PC-9 (cell line): ENCODE measurements at regions not wholly inside any gene's neighbourhood (a gene's known extent, or its start where the extent isn't known, plus 50 kb on each side); places are given as distances from the start of the nearest gene placed in this dataset.

Experiments
- BruUV-seq: library from RNA; stranded (reverse); fragments of 400-500 nt; replicated peaks from 2 replicates; lab custom pipeline; 2021; lab: Mats Ljungman, UMichigan
- CTCF ChIA-PET: fragments of 300-600 bp; sonication (Branson Sonifier 250); formaldehyde crosslinking; loops from one replicate; lab custom pipeline; 2022; ENCODE audit warnings: antibody characterized with exemption; lab: Charles Lee
- POLR2A ChIA-PET: fragments of 300-600 bp; sonication (Branson Sonifier 250); formaldehyde crosslinking; loops from one replicate; lab custom pipeline; 2022; ENCODE audit warnings: antibody characterized with exemption; ENCODE audit not compliant: unreplicated experiment; lab: Charles Lee
- DNase-seq, 2 experiments: peaks; one replicate each; pipeline versions ENCODE4 v3.0.0 to v3.0.0-alpha.2; 2015 to 2022; ENCODE audit warnings: mixed read lengths in 1 of 2
- H2AFZ ChIP-seq: fragments of 200-600 bp; sonication (generic); 2 replicates; pipeline ENCODE4 v1.8.1; 2017; ENCODE audit warnings: antibody characterized with exemption
- H3F3A ChIP-seq: fragments of 200-600 bp; sonication (generic); 2 replicates; pipeline ENCODE4 v1.8.1; 2017; ENCODE audit warnings: antibody characterized with exemption, mild to moderate bottlenecking, low read depth; ENCODE audit not compliant: insufficient read depth
- H3K27ac ChIP-seq: fragments of 200-600 bp; sonication (generic); 2 replicates; pipeline ENCODE4 v1.6.1; 2016; ENCODE audit warnings: mixed run types
- H3K27me3 ChIP-seq: fragments of 200-600 bp; sonication (generic); 2 replicates; pipeline ENCODE4 v1.6.1; 2016; ENCODE audit warnings: low read depth, mixed run types; ENCODE audit not compliant: insufficient read depth
- H3K36me3 ChIP-seq: fragments of 200-600 bp; sonication (generic); 2 replicates; pipeline ENCODE4 v1.6.1; 2016; ENCODE audit warnings: low read depth, mixed run types
- H3K4me1 ChIP-seq: fragments of 200-600 bp; sonication (generic); replicated peaks from 2 replicates; pipeline ENCODE4 v1.6.1; 2016; ENCODE audit warnings: mixed run types; ENCODE audit not compliant: insufficient read depth
- H3K4me2 ChIP-seq: fragments of 200-600 bp; sonication (generic); 2 replicates; pipeline ENCODE4 v1.6.1; 2017; ENCODE audit warnings: mixed run types
- H3K4me3 ChIP-seq: fragments of 200-600 bp; sonication (generic); 2 replicates; pipeline ENCODE4 v1.6.1; 2016; ENCODE audit warnings: mixed run types
- H3K79me2 ChIP-seq: fragments of 200-600 bp; sonication (generic); 2 replicates; pipeline ENCODE4 v1.6.1; 2017; ENCODE audit warnings: low read depth, mixed run types
- H3K9me2 ChIP-seq: fragments of 200-600 bp; sonication (generic); 2 replicates; pipeline ENCODE4 v1.8.1; 2017; ENCODE audit warnings: mild to moderate bottlenecking; ENCODE audit not compliant: insufficient read depth
- H3K9me3 ChIP-seq: fragments of 200-600 bp; sonication (generic); 2 replicates; pipeline ENCODE4 v1.8.1; 2016; ENCODE audit warnings: low read depth; ENCODE audit not compliant: insufficient read depth
- H4K20me1 ChIP-seq: fragments of 200-600 bp; sonication (generic); 2 replicates; pipeline ENCODE4 v1.8.1; 2017; ENCODE audit not compliant: insufficient read depth
- CTCF ChIP-seq: fragments of 200-600 bp; sonication (generic); conservative IDR thresholded peaks from 2 replicates; pipeline ENCODE4 v1.6.1; 2017; ENCODE audit warnings: mixed run types, antibody characterized with exemption, mild to moderate bottlenecking, moderate library complexity
- EZH2 ChIP-seq: fragments of 200-600 bp; sonication (generic); IDR thresholded peaks from 2 replicates; pipeline ENCODE4 v1.8.0; 2017; ENCODE audit warnings: antibody characterized with exemption, low read depth
- intact Hi-C: fragments of 100-400 bp; cut with micrococcal nuclease; formaldehyde crosslinking; loops from one replicate; pipeline ENCODE4 v1.10.0; 2022; ENCODE audit not compliant: unreplicated experiment

- no peaks in the 10 kb centered on the region for H3F3A ChIP-seq
- intact Hi-C loops: no loop called here
- no peaks in the 10 kb centered on the region for H3K27me3 ChIP-seq
- no peaks in the 10 kb centered on the region for H3K36me3 ChIP-seq
- no peaks in the 10 kb centered on the region for H4K20me1 ChIP-seq
- H3K4me2 ChIP-seq: no peak overlapping the region
- H3K79me2 ChIP-seq: no peaks in the 10 kb centered on the region
- ChIA-PET CTCF (no interaction called here), POLR2A (no interaction called here)
- no peak overlapping the region for H3K4me3 ChIP-seq
- no peaks in the 10 kb centered on the region for H3K9me3 ChIP-seq
- no peak for TF ChIP-seq EZH2
- DNase-seq: no peak
- no peaks in the 10 kb centered on the region for H3K9me2 ChIP-seq
- no peaks in the 10 kb centered on the region for H3K4me1 ChIP-seq
- H3K27ac ChIP-seq: no peak overlapping the region
- BruUV-seq: no TSS peak
- H2AFZ ChIP-seq: no peak overlapping the region
Measured at GRCh38 chr2:210954386-210954907, 398.0 kb downstream of the CPS1 start.

- Histone ChIP-seq H3K79me2 (no peaks in the 10 kb centered on the region), H4K20me1 (no peaks in the 10 kb centered on the region), H2AFZ (no peak overlapping the region), H3F3A (no peaks in the 10 kb centered on the region), H3K27me3 (no peaks in the 10 kb centered on the region), H3K4me2 (no peak overlapping the region), H3K9me2 (no peaks in the 10 kb centered on the region), H3K4me3 (no peak overlapping the region), H3K4me1 (no peaks in the 10 kb centered on the region), H3K9me3 (no peaks in the 10 kb centered on the region), H3K27ac (no peak overlapping the region), H3K36me3 (no peaks in the 10 kb centered on the region)
- intact Hi-C loops: no loop called here
- TF ChIP-seq EZH2 (no peak), CTCF (no peak)
- no TSS peak for BruUV-seq
- POLR2A ChIA-PET: no interaction called here
- peak in 1 of 2 experiments; percentile 1 for DNase-seq
- CTCF ChIA-PET: no interaction called here
Measured at GRCh38 chr2:210955591-210955990, 399.2 kb downstream of the CPS1 start.

DNA sequence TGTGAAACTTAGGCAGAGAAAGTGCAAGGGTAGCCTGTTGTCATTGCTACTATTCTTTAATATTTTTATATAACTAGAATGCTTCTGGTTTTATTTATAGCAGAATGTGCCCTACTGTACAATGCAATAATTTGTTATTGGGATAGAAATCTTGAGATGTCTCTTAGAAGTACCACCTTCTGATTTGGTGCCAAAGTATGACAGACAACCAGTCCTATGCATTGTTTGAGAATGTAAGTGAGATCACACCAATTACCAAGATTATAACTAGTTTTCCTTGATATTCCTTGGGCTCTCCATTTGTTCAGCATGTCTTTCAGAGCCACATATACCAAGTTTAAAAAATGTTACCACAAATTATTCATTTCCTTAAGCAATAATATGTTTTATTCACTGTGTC is 399.7 kb downstream of the CPS1 start:
- no TSS peak for BruUV-seq
- CTCF ChIA-PET: no interaction called here
- TF ChIP-seq CTCF (no peak), EZH2 (no peak)

DNA sequence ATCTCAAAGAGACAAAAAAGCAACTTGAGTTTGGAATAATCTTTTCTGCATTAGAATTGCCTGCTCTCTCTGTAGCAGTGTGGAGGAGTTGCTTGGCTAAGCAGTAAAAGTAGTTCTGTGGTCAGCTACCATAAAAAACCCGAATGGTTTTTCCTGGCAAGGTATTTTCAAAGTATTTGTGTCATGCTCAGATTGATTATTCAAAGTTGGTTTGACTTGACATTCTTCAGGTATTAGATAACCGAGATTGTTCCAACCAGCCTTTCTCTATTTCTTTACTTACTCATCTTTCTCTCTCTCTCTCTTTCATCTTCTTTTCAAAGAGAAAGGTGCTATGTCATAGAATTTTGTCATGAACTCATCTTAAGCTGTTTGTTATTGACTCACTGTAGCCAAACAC is 404.9 kb downstream of the CPS1 start:
- CTCF ChIA-PET: no interaction called here

More for the DNA sequence above, 399.7 kb downstream of the CPS1 start:
- intact Hi-C loops: no loop called here
- Histone ChIP-seq H3K9me3 (no peaks in the 10 kb centered on the region), H3F3A (no peaks in the 10 kb centered on the region), H3K27ac (no peak overlapping the region), H3K9me2 (no peaks in the 10 kb centered on the region), H3K4me3 (no peak overlapping the region), H2AFZ (no peak overlapping the region), H3K79me2 (no peaks in the 10 kb centered on the region), H3K27me3 (no peaks in the 10 kb centered on the region), H3K4me2 (no peak overlapping the region), H4K20me1 (no peaks in the 10 kb centered on the region), H3K4me1 (no peaks in the 10 kb centered on the region), H3K36me3 (no peaks in the 10 kb centered on the region)
- no peak for DNase-seq
- POLR2A ChIA-PET: no interaction called here

More for the DNA sequence above, 404.9 kb downstream of the CPS1 start:
- H3K4me1 ChIP-seq: no peaks in the 10 kb centered on the region
- no peaks in the 10 kb centered on the region for H3K9me3 ChIP-seq
- no peak for TF ChIP-seq CTCF
- no peaks in the 10 kb centered on the region for H4K20me1 ChIP-seq
- no peaks in the 10 kb centered on the region for H3K79me2 ChIP-seq
- POLR2A ChIA-PET: no interaction called here
- intact Hi-C loops: no loop called here
- no peaks in the 10 kb centered on the region for H3F3A ChIP-seq
- no peaks in the 10 kb centered on the region for H3K36me3 ChIP-seq
- BruUV-seq: no TSS peak
- no peak overlapping the region for H3K4me3 ChIP-seq
- H3K9me2 ChIP-seq: no peaks in the 10 kb centered on the region
- no peaks in the 10 kb centered on the region for H3K27me3 ChIP-seq
- no peak overlapping the region for H2AFZ ChIP-seq
- no peak overlapping the region for H3K4me2 ChIP-seq
- no peak for DNase-seq
- H3K27ac ChIP-seq: no peak overlapping the region
